Esophagus squamous epithelium (tissue), 5 donors: ENCODE measurements at regions not wholly inside any gene's neighbourhood (a gene's known extent, or its start where the extent isn't known, plus 50 kb on each side); places are given as distances from the start of the nearest gene placed in this dataset.
"Not testable (repeated sequence)": the region's sequence is repeated elsewhere in the genome, so short reads cannot be mapped to it uniquely, and the experiment has no call there.

Experiments
- DNase-seq: peaks from one replicate; lab custom pipeline; 2025; lab: John Stamatoyannopoulos, UW
- H3K27ac ChIP-seq, 4 donors: fragments of 200-600 bp; sonication (generic); one replicate each; pipeline ENCODE4 v1.5.1; 2016 to 2019; ENCODE audit warnings: mild to moderate bottlenecking in 1 of 4
- H3K27me3 ChIP-seq, 4 donors: fragments of 200-600 bp; sonication (generic); 1 replicate in 3 of 4; 2 replicates in 1 of 4; pipeline versions ENCODE4 v1.5.1 to v1.6.0; 2017 to 2021; ENCODE audit warnings: antibody characterized with exemption in 1 of 4
- H3K36me3 ChIP-seq, 3 donors: fragments of 200-600 bp; sonication (generic); one replicate each; pipeline ENCODE4 v1.5.1; 2016 to 2019
- H3K4me1 ChIP-seq, 3 donors: fragments of 200-600 bp; sonication (generic); one replicate each; pipeline ENCODE4 v1.5.1; 2017 to 2019
- H3K4me3 ChIP-seq, 4 donors: fragments of 200-600 bp; sonication (generic); 1 replicate in 3 of 4; 2 replicates in 1 of 4; pipeline ENCODE4 v1.5.1; 2016 to 2019; ENCODE audit warnings: mild to moderate bottlenecking in 2 of 4, moderate library complexity in 1 of 4
- H3K9me3 ChIP-seq, 3 donors: fragments of 200-600 bp; sonication (generic); one replicate each; pipeline ENCODE4 v1.5.1; 2016 to 2019
- POLR2A ChIP-seq, 4 donors: fragments of 450-650 bp; IDR thresholded peaks; one replicate each; pipeline ENCODE4 v1.6.1; 2017; ENCODE audit warnings: antibody characterized with exemption in 4 of 4, mild to moderate bottlenecking in 4 of 4, moderate library complexity in 3 of 4
- WGBS, 2 donors: methylation state at CpG; one replicate each; pipeline ENCODE4 v1.1.5; 2018; 5-methylcytosine and 5-hydroxymethylcytosine counted together
- intact Hi-C: fragments of 100-400 bp; cut with DNase I; formaldehyde crosslinking; loops from one replicate; pipeline ENCODE4 v1.15.0; 2022
- TF ChIP-seq, protein P1 (sequence below), 6 experiments: fragments of 450-650 bp in 4 of 6; fragments of 200-600 bp in 2 of 6; sonication (generic) in 2 of 6; IDR thresholded peaks; one replicate each; pipeline ENCODE4 v1.5.1; 2016 to 2019; ENCODE audit warnings: antibody characterized with exemption in 6 of 6, mild to moderate bottlenecking in 4 of 6, moderate library complexity in 4 of 6
- donor health status: DM: yes; HTN: yes; CAD: no.

GRCh38 chr12:114064497-114064896 is 98.4 kb upstream of the RBM19 start:
- no peak overlapping the region for H3K27ac ChIP-seq
- H3K36me3 ChIP-seq: no peaks in the 10 kb centered on the region
- H3K9me3 ChIP-seq: peaks cover 0 to 11% (median 0%) of the 10 kb centered on the region in 3 donors
- WGBS, 2 donors: 67 to 70% methylated on average over 3 of the region's 4 CpGs
- no peak overlapping the region for H3K4me3 ChIP-seq
- no peak for TF ChIP-seq POLR2A (IDR thresholded peaks at IDR 0.05)
- TF ChIP-seq, protein P1, sequence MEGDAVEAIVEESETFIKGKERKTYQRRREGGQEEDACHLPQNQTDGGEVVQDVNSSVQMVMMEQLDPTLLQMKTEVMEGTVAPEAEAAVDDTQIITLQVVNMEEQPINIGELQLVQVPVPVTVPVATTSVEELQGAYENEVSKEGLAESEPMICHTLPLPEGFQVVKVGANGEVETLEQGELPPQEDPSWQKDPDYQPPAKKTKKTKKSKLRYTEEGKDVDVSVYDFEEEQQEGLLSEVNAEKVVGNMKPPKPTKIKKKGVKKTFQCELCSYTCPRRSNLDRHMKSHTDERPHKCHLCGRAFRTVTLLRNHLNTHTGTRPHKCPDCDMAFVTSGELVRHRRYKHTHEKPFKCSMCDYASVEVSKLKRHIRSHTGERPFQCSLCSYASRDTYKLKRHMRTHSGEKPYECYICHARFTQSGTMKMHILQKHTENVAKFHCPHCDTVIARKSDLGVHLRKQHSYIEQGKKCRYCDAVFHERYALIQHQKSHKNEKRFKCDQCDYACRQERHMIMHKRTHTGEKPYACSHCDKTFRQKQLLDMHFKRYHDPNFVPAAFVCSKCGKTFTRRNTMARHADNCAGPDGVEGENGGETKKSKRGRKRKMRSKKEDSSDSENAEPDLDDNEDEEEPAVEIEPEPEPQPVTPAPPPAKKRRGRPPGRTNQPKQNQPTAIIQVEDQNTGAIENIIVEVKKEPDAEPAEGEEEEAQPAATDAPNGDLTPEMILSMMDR (IDR thresholded peaks at IDR 0.05): no peak
- no peaks in the 10 kb centered on the region for H3K4me1 ChIP-seq
- no peak for DNase-seq
- intact Hi-C loops: no loop called here
- no peaks in the 10 kb centered on the region for H3K27me3 ChIP-seq

- intact Hi-C loops, DNase-seq, H3K4me1 ChIP-seq, H3K4me3 ChIP-seq, H3K36me3 ChIP-seq, H3K27me3 ChIP-seq, H3K27ac ChIP-seq: not testable (repeated sequence)
- H3K9me3 ChIP-seq: peaks cover 0 to 11% (median 0%) of the 10 kb centered on the region in 3 donors
- 52 to 89% methylated on average over 2 to 3 of the region's 8 CpGs for WGBS, 2 donors
These were observed 97.9 kb upstream of the RBM19 start for GRCh38 chr12:114064034-114064433.

DNA sequence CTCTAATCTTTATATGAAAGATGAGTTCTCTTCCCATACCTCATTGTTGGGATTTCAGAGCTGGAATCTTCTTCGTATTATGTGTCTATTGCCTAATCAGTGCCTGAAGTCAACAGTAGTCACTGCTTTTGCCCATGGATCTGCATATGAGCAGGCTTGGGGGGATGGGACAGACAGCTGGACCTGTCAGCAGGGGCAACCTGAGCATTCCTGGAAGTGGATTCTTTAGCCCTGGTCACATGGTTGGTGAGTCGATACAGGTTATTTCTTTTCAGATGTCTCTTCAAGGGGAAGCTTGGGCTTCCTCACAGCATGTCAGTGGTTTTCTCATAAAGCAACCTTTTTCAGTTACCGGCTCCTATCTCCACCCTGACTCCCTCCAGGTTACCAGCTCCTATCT is 97.3 kb upstream of the RBM19 start:
- no peaks in the 10 kb centered on the region for H3K4me1 ChIP-seq
- no peaks in the 10 kb centered on the region for H3K36me3 ChIP-seq
- TF ChIP-seq, protein P1 (IDR thresholded peaks at IDR 0.05): no peak
- no peak for TF ChIP-seq POLR2A (IDR thresholded peaks at IDR 0.05)
- DNase-seq: no peak
- intact Hi-C loops: no loop called here
- H3K4me3 ChIP-seq: no peak overlapping the region
- H3K9me3 ChIP-seq: peaks cover 0 to 11% (median 0%) of the 10 kb centered on the region in 3 donors
- WGBS, 2 donors: 85 to 89% methylated on average over 3 of the region's 3 CpGs
- H3K27me3 ChIP-seq: no peaks in the 10 kb centered on the region
- no peak overlapping the region for H3K27ac ChIP-seq

GRCh38 chr12:114056351-114056750 is 90.2 kb upstream of the RBM19 start:
- peaks cover 0 to 11% (median 0%) of the 10 kb centered on the region in 3 donors for H3K9me3 ChIP-seq
- intact Hi-C loops, H3K36me3 ChIP-seq, DNase-seq, H3K4me1 ChIP-seq, H3K27ac ChIP-seq, H3K4me3 ChIP-seq, H3K27me3 ChIP-seq: not testable (repeated sequence)
- 84 to 86% methylated on average over 8 of the region's 8 CpGs for WGBS, 2 donors

DNA sequence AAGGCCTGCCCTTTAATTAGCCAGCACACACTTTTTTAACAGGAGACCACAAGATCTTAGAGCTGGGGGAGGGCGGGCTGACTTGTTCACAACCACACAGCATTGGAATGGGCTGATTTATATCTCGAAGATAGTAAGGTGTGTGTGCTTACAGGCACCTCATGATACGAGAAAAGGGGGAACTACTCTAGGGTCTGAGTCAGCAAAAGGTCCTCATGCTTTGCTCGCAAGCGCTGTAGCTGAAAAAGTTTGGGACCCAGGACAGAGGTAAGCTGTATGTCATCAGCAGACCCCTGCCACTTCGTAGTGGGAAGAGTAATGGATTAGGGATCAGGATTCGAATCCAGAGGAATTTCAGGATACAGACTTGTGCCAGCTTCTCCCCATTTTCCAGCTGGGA is 88.9 kb upstream of the RBM19 start:
- 46 to 71% methylated on average over 6 to 7 of the region's 7 CpGs for WGBS, 2 donors
- no peaks in the 10 kb centered on the region for H3K4me1 ChIP-seq
- DNase-seq: no peak

DNA sequence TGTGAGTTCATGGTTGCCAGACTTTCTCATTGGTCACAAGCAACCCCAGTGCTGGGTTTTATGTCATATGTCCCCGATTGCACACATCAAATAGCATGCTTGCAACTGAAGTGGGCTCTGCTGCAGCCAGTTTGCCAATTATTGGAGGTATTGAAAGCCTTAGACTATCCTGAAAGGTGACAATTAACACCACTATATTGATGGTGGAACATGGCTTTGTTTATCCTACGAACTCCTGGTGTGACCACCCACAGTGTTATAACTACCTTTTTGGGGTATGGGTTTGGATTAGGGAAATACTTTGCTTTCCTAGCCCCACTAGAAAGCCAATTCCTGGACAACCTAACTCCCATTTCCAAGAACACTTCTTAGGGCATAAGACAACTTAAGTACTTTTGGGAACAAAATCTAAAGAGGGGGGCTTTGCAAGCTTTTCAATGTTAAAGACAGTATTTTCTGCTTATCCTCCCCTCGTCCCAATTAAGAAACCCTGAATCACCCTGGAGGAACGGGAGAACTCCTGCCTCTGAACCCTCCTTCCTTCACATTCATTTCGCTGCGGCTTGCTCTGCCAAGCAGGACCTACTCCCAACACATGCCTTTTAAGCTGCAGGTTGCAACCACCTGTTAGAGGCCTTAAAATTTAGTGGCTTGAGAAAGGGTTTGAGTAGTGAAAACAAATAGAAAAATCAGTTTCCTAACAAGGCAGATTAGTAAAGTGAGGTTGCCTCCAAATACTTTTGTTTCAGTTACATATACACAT is 80.3 kb upstream of the RBM19 start:
- Histone ChIP-seq H3K36me3 (no peaks in the 10 kb centered on the region), H3K27me3 (peaks cover 0 to 29% (median 0%) of the 10 kb centered on the region in 4 donors), H3K4me1 (no peaks in the 10 kb centered on the region), H3K9me3 (no peaks in the 10 kb centered on the region), H3K27ac (no peak overlapping the region), H3K4me3 (no peak overlapping the region)
- DNase-seq: no peak
- TF ChIP-seq POLR2A (IDR thresholded peaks at IDR 0.05): no peak
- TF ChIP-seq, protein P1 (IDR thresholded peaks at IDR 0.05): no peak
- WGBS, 2 donors: 51 to 54% methylated on average over 6 of the region's 6 CpGs
- intact Hi-C loops: no loop called here

More for the DNA sequence above, 88.9 kb upstream of the RBM19 start:
- Histone ChIP-seq H3K4me3 (no peak overlapping the region), H3K9me3 (peaks cover 0 to under 1% (median 0%) of the 10 kb centered on the region in 3 donors), H3K27ac (no peak overlapping the region), H3K27me3 (no peaks in the 10 kb centered on the region), H3K36me3 (no peaks in the 10 kb centered on the region)
- no peak for TF ChIP-seq POLR2A (IDR thresholded peaks at IDR 0.05)
- TF ChIP-seq, protein P1 (IDR thresholded peaks at IDR 0.05): no peak
- intact Hi-C loops: no loop called here
